Esophagus squamous epithelium (tissue), 4 donors: ENCODE measurements at regions not wholly inside any gene's neighbourhood (a gene's known extent, or its start where the extent isn't known, plus 50 kb on each side); places are given as distances from the start of the nearest gene placed in this dataset.

Source experiments
- CTCF ChIP-seq, 6 experiments: fragments of 450-650 bp in 4 of 6; fragments of 200-600 bp in 2 of 6; sonication (generic) in 2 of 6; IDR thresholded peaks; one replicate each; pipeline ENCODE4 v1.5.1; 2016 to 2019; ENCODE audit warnings: antibody characterized with exemption in 6 of 6, mild to moderate bottlenecking in 4 of 6, moderate library complexity in 4 of 6
- POLR2A ChIP-seq, 4 donors: fragments of 450-650 bp; IDR thresholded peaks; one replicate each; pipeline ENCODE4 v1.6.1; 2017; ENCODE audit warnings: antibody characterized with exemption in 4 of 4, mild to moderate bottlenecking in 4 of 4, moderate library complexity in 3 of 4

DNA sequence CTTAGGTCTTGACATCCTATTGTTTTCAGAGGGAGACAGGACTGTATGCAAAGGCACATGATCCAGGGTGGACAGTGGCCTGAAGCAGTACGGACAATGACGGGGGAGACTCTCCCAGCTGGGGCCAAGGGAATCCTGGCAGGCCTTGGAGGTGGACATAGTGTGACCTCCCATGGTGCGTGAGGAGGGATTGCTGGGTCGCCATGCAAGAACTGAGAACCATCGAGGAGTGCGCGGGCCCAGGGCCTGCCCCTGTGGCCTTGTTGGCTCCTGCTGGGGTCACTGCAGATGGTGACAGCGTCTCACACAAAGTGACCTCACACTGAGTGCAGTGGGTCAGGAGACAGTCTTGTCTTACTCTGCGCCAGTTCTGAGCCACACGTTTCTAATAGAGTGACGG, 192.4 kb downstream of the GADD45G start:
- no peak for TF ChIP-seq CTCF (IDR thresholded peaks at IDR 0.05)
- no peak for TF ChIP-seq POLR2A (IDR thresholded peaks at IDR 0.05)
